Endodermal cell (in vitro differentiated cells): ENCODE measurements at regions not wholly inside any gene's neighbourhood (a gene's known extent, or its start where the extent isn't known, plus 50 kb on each side); places are given as distances from the start of the nearest gene placed in this dataset.

ENCODE experiments used
- DNase-seq: peaks from one replicate; pipeline ENCODE4 v3.0.0-alpha.2; 2017
- H3K27ac ChIP-seq: 2 replicates; pipeline ENCODE4 v1.5.1; 2013; ENCODE audit warnings: mild to moderate bottlenecking, low read depth, low read length, moderate library complexity
- H3K27me3 ChIP-seq: 2 replicates; pipeline ENCODE4 v1.6.1; 2013; ENCODE audit warnings: mild to moderate bottlenecking, low read length, moderate library complexity; ENCODE audit not compliant: insufficient read depth, control insufficient read depth, poor library complexity, severe bottlenecking
- H3K36me3 ChIP-seq: 2 replicates; pipeline ENCODE4 v1.7.0; 2013; ENCODE audit warnings: mild to moderate bottlenecking, low read length, moderate library complexity; ENCODE audit not compliant: control insufficient read depth, insufficient read depth
- H3K4me1 ChIP-seq: one replicate; pipeline ENCODE4 v1.7.0; 2013; ENCODE audit warnings: low read length; ENCODE audit not compliant: control insufficient read depth, insufficient read depth
- H3K4me3 ChIP-seq: 2 replicates; pipeline ENCODE4 v1.5.1; 2013; ENCODE audit warnings: mild to moderate bottlenecking, low read length, moderate library complexity
- H3K9ac ChIP-seq: 2 replicates; pipeline ENCODE4 v1.6.1; 2013; ENCODE audit warnings: mild to moderate bottlenecking, low read length, moderate library complexity; ENCODE audit not compliant: poor library complexity, severe bottlenecking; ENCODE audit errors: extremely low read depth
- H3K9me3 ChIP-seq: 2 replicates; pipeline ENCODE4 v1.6.1; 2013; ENCODE audit warnings: mild to moderate bottlenecking, low read length, moderate library complexity; ENCODE audit not compliant: control insufficient read depth
- H3K27ac Mint-ChIP-seq: 2 replicates; pipeline ENCODE4 v1.8.0; 2020; ENCODE audit warnings: mixed read lengths
- H3K27me3 Mint-ChIP-seq: 2 replicates; pipeline ENCODE4 v1.8.0; 2021; ENCODE audit warnings: mild to moderate bottlenecking, mixed read lengths; ENCODE audit not compliant: insufficient read depth
- H3K36me3 Mint-ChIP-seq: 2 replicates; pipeline ENCODE4 v1.8.0; 2020; ENCODE audit warnings: low read depth, mixed read lengths
- H3K4me1 Mint-ChIP-seq: 2 replicates; pipeline ENCODE4 v1.8.0; 2020; ENCODE audit warnings: mixed read lengths
- H3K4me3 Mint-ChIP-seq: 2 replicates; pipeline ENCODE4 v1.8.0; 2020; ENCODE audit warnings: mild to moderate bottlenecking, moderate library complexity, mixed read lengths
- H3K9me3 Mint-ChIP-seq: 2 replicates; pipeline ENCODE4 v1.8.0; 2020; ENCODE audit warnings: mild to moderate bottlenecking, mixed read lengths
- WGBS, 2 experiments: methylation state at CpG; one replicate each; pipeline versions ENCODE4 v1.1.5 to v1.1.7; 2013; ENCODE audit warnings: missing lambda C conversion rate in 2 of 2, mixed read lengths in 1 of 2; ENCODE audit not compliant: insufficient coverage in 1 of 2, insufficient read length in 1 of 2; 5-methylcytosine and 5-hydroxymethylcytosine counted together
- TF ChIP-seq, protein P1 (sequence below): fragments of 200-600 bp; sonication (generic); conservative IDR thresholded peaks from 2 replicates; pipeline ENCODE4 v1.5.0; 2021; ENCODE audit warnings: antibody characterized with exemption, mild to moderate bottlenecking

DNA sequence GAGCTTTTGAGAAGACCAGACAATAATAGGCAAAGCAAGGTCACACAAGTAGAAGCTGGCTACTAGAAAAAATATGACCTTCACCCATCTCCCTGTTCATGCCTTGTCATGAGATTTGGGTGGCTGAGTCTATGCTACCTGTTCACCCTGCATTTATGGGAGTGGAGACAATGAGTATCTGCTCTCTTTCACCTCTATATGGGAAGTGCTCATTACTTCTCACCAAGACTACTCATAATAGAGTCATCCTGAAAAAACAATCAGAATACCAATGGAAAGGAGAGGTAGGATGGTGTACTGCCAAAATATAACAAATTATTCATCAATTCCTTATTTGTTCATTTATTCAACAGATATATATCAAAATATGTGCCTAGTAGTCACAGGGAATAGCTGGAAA, 921.8 kb upstream of the INTU start:
- Histone ChIP-seq H3K4me3 (no peak overlapping the region), H3K27me3 (no peaks in the 10 kb centered on the region), H3K27ac (no peak overlapping the region), H3K9ac (no peak overlapping the region), H3K36me3 (no peaks in the 10 kb centered on the region), H3K9me3 (no peaks in the 10 kb centered on the region), H3K4me1 (no peaks in the 10 kb centered on the region)
- no peak overlapping the region for H3K4me3 Mint-ChIP-seq
- peaks cover 7% of the 10 kb centered on the region for H3K4me1 Mint-ChIP-seq
- H3K9me3 Mint-ChIP-seq, result no peaks in the 10 kb centered on the region
- H3K27me3 Mint-ChIP-seq, result no peaks in the 10 kb centered on the region
- no peaks in the 10 kb centered on the region for H3K36me3 Mint-ChIP-seq
- H3K27ac Mint-ChIP-seq, result no peak overlapping the region
- TF ChIP-seq, protein P1, sequence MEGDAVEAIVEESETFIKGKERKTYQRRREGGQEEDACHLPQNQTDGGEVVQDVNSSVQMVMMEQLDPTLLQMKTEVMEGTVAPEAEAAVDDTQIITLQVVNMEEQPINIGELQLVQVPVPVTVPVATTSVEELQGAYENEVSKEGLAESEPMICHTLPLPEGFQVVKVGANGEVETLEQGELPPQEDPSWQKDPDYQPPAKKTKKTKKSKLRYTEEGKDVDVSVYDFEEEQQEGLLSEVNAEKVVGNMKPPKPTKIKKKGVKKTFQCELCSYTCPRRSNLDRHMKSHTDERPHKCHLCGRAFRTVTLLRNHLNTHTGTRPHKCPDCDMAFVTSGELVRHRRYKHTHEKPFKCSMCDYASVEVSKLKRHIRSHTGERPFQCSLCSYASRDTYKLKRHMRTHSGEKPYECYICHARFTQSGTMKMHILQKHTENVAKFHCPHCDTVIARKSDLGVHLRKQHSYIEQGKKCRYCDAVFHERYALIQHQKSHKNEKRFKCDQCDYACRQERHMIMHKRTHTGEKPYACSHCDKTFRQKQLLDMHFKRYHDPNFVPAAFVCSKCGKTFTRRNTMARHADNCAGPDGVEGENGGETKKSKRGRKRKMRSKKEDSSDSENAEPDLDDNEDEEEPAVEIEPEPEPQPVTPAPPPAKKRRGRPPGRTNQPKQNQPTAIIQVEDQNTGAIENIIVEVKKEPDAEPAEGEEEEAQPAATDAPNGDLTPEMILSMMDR, result no peak
- no peak for DNase-seq

DNA sequence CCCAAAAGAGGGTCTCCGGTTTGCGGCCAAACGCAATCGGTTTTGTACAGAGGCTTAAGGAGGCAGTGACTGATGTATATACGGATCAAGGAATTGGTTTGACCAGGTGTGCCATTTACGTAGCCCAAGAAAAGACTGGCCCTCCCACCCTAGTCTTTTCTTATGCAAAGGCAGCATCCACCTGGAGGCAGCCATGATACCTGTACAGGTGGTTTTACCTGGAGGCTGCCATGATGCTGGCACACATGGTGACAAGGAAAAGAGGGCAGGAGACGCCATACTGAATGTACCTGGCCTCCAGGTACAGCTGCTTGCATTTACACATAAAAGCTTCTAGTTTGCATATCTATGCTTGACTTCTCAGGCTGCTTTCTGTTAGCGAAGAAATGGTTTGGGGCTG, 917.7 kb upstream of the INTU start:
- no peak overlapping the region for H3K27ac Mint-ChIP-seq
- no peak for DNase-seq

DNA sequence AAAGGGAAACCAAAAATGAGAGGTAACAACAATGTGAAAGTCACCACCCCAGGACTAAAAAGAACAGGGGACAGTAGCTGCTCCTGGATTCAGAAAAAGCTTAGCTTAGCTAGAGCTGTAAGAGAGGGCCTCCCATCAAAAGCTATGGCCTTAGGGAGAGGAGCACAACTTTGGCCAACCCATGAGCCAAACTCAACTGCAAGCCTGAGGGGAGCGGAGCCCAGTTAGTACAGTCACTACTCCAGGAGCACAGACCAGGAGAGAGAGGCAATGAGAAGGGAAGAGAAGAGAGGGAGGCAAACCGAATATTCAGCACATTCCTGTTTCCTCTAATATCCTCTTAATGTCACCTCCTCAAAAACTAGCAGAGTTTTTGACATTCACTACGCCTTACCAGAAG, 917.1 kb upstream of the INTU start:
- H3K9ac ChIP-seq, result no peak overlapping the region
- H3K27ac ChIP-seq, result no peak overlapping the region
- no peak for DNase-seq
- no peaks in the 10 kb centered on the region for H3K36me3 Mint-ChIP-seq
- no peaks in the 10 kb centered on the region for H3K9me3 ChIP-seq
- no peak overlapping the region for H3K27ac Mint-ChIP-seq
- 86 to 94% methylated on average over 1 to 3 of the region's 3 CpGs for WGBS, 2 experiments
- H3K4me1 Mint-ChIP-seq, result no peaks in the 10 kb centered on the region
- H3K9me3 Mint-ChIP-seq, result no peaks in the 10 kb centered on the region
- H3K4me1 ChIP-seq, result no peaks in the 10 kb centered on the region
- H3K36me3 ChIP-seq, result no peaks in the 10 kb centered on the region
- H3K27me3 ChIP-seq, result no peaks in the 10 kb centered on the region
- no peak overlapping the region for H3K4me3 Mint-ChIP-seq
- TF ChIP-seq, protein P1, result no peak
- no peaks in the 10 kb centered on the region for H3K27me3 Mint-ChIP-seq
- H3K4me3 ChIP-seq, result no peak overlapping the region

More for the DNA sequence above, 917.7 kb upstream of the INTU start:
- no peaks in the 10 kb centered on the region for H3K36me3 Mint-ChIP-seq
- H3K27me3 ChIP-seq, result no peaks in the 10 kb centered on the region
- H3K9ac ChIP-seq, result no peak overlapping the region
- H3K27me3 Mint-ChIP-seq, result no peaks in the 10 kb centered on the region
- TF ChIP-seq, protein P1, result no peak
- H3K4me1 Mint-ChIP-seq, result no peaks in the 10 kb centered on the region
- H3K27ac ChIP-seq, result no peak overlapping the region
- WGBS, 2 experiments, result 91 to 97% methylated on average over 5 to 8 of the region's 8 CpGs
- no peak overlapping the region for H3K4me3 Mint-ChIP-seq
- H3K9me3 Mint-ChIP-seq, result no peaks in the 10 kb centered on the region
- no peaks in the 10 kb centered on the region for H3K36me3 ChIP-seq
- no peaks in the 10 kb centered on the region for H3K4me1 ChIP-seq
- H3K4me3 ChIP-seq, result no peak overlapping the region
- no peaks in the 10 kb centered on the region for H3K9me3 ChIP-seq
